PC-3 (cell line): ENCODE measurements at regions not wholly inside any gene's neighbourhood (a gene's known extent, or its start where the extent isn't known, plus 50 kb on each side); places are given as distances from the start of the nearest gene placed in this dataset.

Experiments
- ATAC-seq: fragments of 200-7000 bp; cut with Tn5 transposase; 2 replicates; pipeline ENCODE4 v1.9.1; 2020; ENCODE audit warnings: mild to moderate bottlenecking, moderate library complexity
- BruUV-seq: library from RNA; stranded (reverse); fragments of 400-500 nt; replicated peaks from 2 replicates; lab custom pipeline; 2021; lab: Mats Ljungman, UMichigan
- CTCF ChIA-PET: fragments of 300-600 bp; sonication (Branson Sonifier 250); formaldehyde crosslinking; loops from one replicate; lab custom pipeline; 2022; ENCODE audit warnings: antibody characterized with exemption; lab: Charles Lee
- POLR2A ChIA-PET: fragments of 300-600 bp; sonication (Branson Sonifier 250); formaldehyde crosslinking; loops from one replicate; lab custom pipeline; 2022; ENCODE audit warnings: antibody characterized with exemption; ENCODE audit not compliant: unreplicated experiment; lab: Charles Lee
- DNase-seq: peaks from one replicate; pipeline ENCODE4 v3.0.0-alpha.2; 2015
- H2AFZ ChIP-seq: fragments of 300-600 bp; sonication (generic); 2 replicates; pipeline ENCODE4 v1.6.0; 2016; ENCODE audit warnings: antibody characterized with exemption, low read length
- H3F3A ChIP-seq: fragments of 300-600 bp; sonication (generic); one replicate; pipeline ENCODE4 v1.6.0; 2017; ENCODE audit warnings: antibody characterized with exemption, low read length, control low read depth, mild to moderate bottlenecking; ENCODE audit not compliant: unreplicated experiment
- H3K27ac ChIP-seq: fragments of 300-600 bp; sonication (generic); 2 replicates; pipeline ENCODE4 v1.5.1; 2016; ENCODE audit warnings: mild to moderate bottlenecking, low read length
- H3K27me3 ChIP-seq: fragments of 300-600 bp; sonication (generic); 2 replicates; pipeline ENCODE4 v1.6.1; 2016; ENCODE audit warnings: low read length, mixed read lengths
- H3K36me3 ChIP-seq: fragments of 300-600 bp; sonication (generic); 2 replicates; pipeline ENCODE4 v1.6.1; 2016; ENCODE audit warnings: low read depth, mixed run types, low read length, mixed read lengths
- H3K4me1 ChIP-seq: fragments of 300-600 bp; sonication (generic); 2 replicates; pipeline ENCODE4 v1.5.1; 2016; ENCODE audit warnings: low read length; ENCODE audit not compliant: insufficient read depth
- H3K4me2 ChIP-seq: fragments of 300-600 bp; sonication (generic); 2 replicates; pipeline ENCODE4 v1.6.0; 2016; ENCODE audit warnings: low read length
- H3K4me3 ChIP-seq: fragments of 300-600 bp; sonication (generic); 2 replicates; pipeline ENCODE4 v1.5.1; 2016; ENCODE audit warnings: mild to moderate bottlenecking, low read length, mixed read lengths
- H3K79me2 ChIP-seq: fragments of 300-600 bp; sonication (generic); 2 replicates; pipeline ENCODE4 v1.6.1; 2017; ENCODE audit warnings: low read length, mixed read lengths
- H3K9ac ChIP-seq: fragments of 300-600 bp; sonication (generic); 2 replicates; pipeline ENCODE4 v1.6.0; 2016; ENCODE audit warnings: mild to moderate bottlenecking, low read length
- H3K9me2 ChIP-seq: fragments of 300-600 bp; sonication (generic); replicated peaks from 2 replicates; pipeline ENCODE4 v1.6.1; 2016; ENCODE audit warnings: mixed run types, low read length, mixed read lengths
- H3K9me3 ChIP-seq: fragments of 300-600 bp; sonication (generic); 2 replicates; pipeline ENCODE4 v1.6.1; 2016; ENCODE audit warnings: low read length, mixed read lengths
- H4K20me1 ChIP-seq: fragments of 300-600 bp; sonication (generic); 2 replicates; pipeline ENCODE4 v1.6.1; 2016; ENCODE audit warnings: low read length, mixed read lengths
- CTCF ChIP-seq: fragments of 300-600 bp; sonication (generic); conservative IDR thresholded peaks from 2 replicates; pipeline ENCODE4 v1.5.1; 2017; ENCODE audit warnings: antibody characterized with exemption, low read depth, mild to moderate bottlenecking, low read length
- EZH2 ChIP-seq: fragments of 300-600 bp; sonication (generic); IDR thresholded peaks from one replicate; pipeline ENCODE4 v1.6.1; 2017; ENCODE audit warnings: antibody characterized with exemption, mild to moderate bottlenecking, low read length; ENCODE audit not compliant: unreplicated experiment
- EZH2phosphoT487 ChIP-seq: fragments of 300-600 bp; sonication (generic); IDR thresholded peaks from 2 replicates; pipeline ENCODE4 v1.6.1; 2018; ENCODE audit warnings: mild to moderate bottlenecking, antibody characterized with exemption, low read length, borderline replicate concordance
- intact Hi-C: fragments of 100-400 bp; cut with micrococcal nuclease; formaldehyde crosslinking; loops from 2 replicates; pipeline ENCODE4 v1.9.0; 2023

GRCh38 chr6:98759459-98759858, 74.9 kb upstream of the POU3F2 start:
- ATAC-seq (no peak), DNase-seq (no peak)
- Histone ChIP-seq H3F3A (no peaks in the 10 kb centered on the region), H2AFZ (no peak overlapping the region), H3K4me3 (no peak overlapping the region), H3K9me3 (no peaks in the 10 kb centered on the region), H3K4me2 (no peak overlapping the region), H3K9ac (no peak overlapping the region), H3K27ac (no peak overlapping the region), H3K4me1 (no peaks in the 10 kb centered on the region), H3K27me3 (no peaks in the 10 kb centered on the region), H3K9me2 (no peaks in the 10 kb centered on the region), H3K79me2 (no peaks in the 10 kb centered on the region), H3K36me3 (no peaks in the 10 kb centered on the region), H4K20me1 (no peaks in the 10 kb centered on the region)
- CTCF ChIA-PET, result no interaction called here
- POLR2A ChIA-PET, result no interaction called here
- TF ChIP-seq EZH2phosphoT487, result no peak
- no peak for TF ChIP-seq CTCF
- TF ChIP-seq EZH2, result no peak
- BruUV-seq, result no TSS peak
- intact Hi-C loops, result no loop called here

- no peak for ATAC-seq
- Histone ChIP-seq H3K4me2 (peak overlapping the region; percentile 70), H3K4me1 (no peaks in the 10 kb centered on the region), H3K79me2 (no peaks in the 10 kb centered on the region), H3K4me3 (peak overlapping the region; percentile 53), H3K27me3 (peaks cover 5% of the 10 kb centered on the region; the same call in 1 of the 2 replicates), H3K9ac (no peak overlapping the region), H3F3A (no peaks in the 10 kb centered on the region), H3K9me2 (no peaks in the 10 kb centered on the region), H3K36me3 (no peaks in the 10 kb centered on the region), H3K9me3 (no peaks in the 10 kb centered on the region), H2AFZ (no peak overlapping the region), H3K27ac (no peak overlapping the region), H4K20me1 (no peaks in the 10 kb centered on the region)
- TF ChIP-seq EZH2phosphoT487, result no peak
- TF ChIP-seq CTCF, result no peak
- TF ChIP-seq EZH2, result no peak
- ChIA-PET POLR2A (no interaction called here), CTCF (no interaction called here)
- intact Hi-C loops, result no loop called here
- DNase-seq, result no peak
- no TSS peak for BruUV-seq
These were observed 69.9 kb upstream of the POU3F2 start for GRCh38 chr6:98764373-98764911.

DNA sequence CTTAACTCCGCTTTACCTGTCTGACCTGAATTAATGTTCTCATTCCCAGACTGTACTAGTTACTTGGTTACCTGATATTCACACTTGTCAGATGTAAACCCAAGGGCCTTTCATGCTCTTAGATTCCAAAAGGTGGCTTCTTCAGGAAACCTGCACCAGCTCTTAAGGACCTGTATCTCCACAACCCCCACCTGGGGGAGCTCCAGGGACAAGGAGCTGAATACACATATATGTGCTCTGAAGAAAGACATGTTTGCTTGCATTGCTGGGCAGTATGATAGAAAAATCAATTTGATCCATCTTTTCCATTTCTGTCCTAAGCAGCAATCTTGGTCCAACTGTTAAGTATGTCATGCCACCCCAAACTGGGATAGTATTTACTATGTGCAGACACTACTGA, 64.8 kb upstream of the POU3F2 start:
- no peaks in the 10 kb centered on the region for H3K9me2 ChIP-seq
- H3K4me2 ChIP-seq, result no peak overlapping the region
- no peaks in the 10 kb centered on the region for H3K36me3 ChIP-seq
- H2AFZ ChIP-seq, result no peak overlapping the region
- no peaks in the 10 kb centered on the region for H4K20me1 ChIP-seq
- H3F3A ChIP-seq, result no peaks in the 10 kb centered on the region
- TF ChIP-seq EZH2phosphoT487 (no peak), CTCF (peak; percentile 51; the same call in 1 of the 2 replicates)
- ATAC-seq, result peak; percentile 62
- ChIA-PET CTCF (interaction anchor here (0.6 to 1.2 kb wide), 3 partner anchors 64 to 350 kb away, joined by 3 to 4 read pairs (median 4); no protein-coding TSS in a partner anchor), POLR2A (no interaction called here)
- no TSS peak for BruUV-seq
- H3K9ac ChIP-seq, result no peak overlapping the region
- H3K27ac ChIP-seq, result no peak overlapping the region
- intact Hi-C loops, result loop anchor here (1.0 to 2.0 kb wide), 2 partner anchors 75 to 350 kb away; no protein-coding TSS in a partner anchor
- no peaks in the 10 kb centered on the region for H3K9me3 ChIP-seq
- H3K4me3 ChIP-seq, result no peak overlapping the region
- H3K79me2 ChIP-seq, result no peaks in the 10 kb centered on the region
- H3K4me1 ChIP-seq, result no peaks in the 10 kb centered on the region
- peak; percentile 47 for DNase-seq
- H3K27me3 ChIP-seq, result peaks cover 13% of the 10 kb centered on the region; the same call in 1 of the 2 replicates
